Right lobe of liver (tissue), 6 donors: ENCODE measurements at regions not wholly inside any gene's neighbourhood (a gene's known extent, or its start where the extent isn't known, plus 50 kb on each side); places are given as distances from the start of the nearest gene placed in this dataset.

Experiments used
- ATAC-seq, 4 donors: fragments of 200-7000 bp; cut with Tn5 transposase; one replicate each; pipeline ENCODE4 v1.9.1; 2020; ENCODE audit warnings: mild to moderate bottlenecking in 4 of 4, moderate library complexity in 4 of 4
- DNase-seq, 3 donors: peaks; one replicate each; pipeline ENCODE4 v3.0.0-alpha.2; 2020
- H3K27ac ChIP-seq, 3 donors: fragments of 200-600 bp; one replicate each; pipeline ENCODE4 v1.8.0; 2022
- H3K27me3 ChIP-seq, 2 donors: fragments of 200-600 bp; one replicate each; pipeline ENCODE4 v1.8.0; 2022
- H3K36me3 ChIP-seq, 4 donors: fragments of 200-600 bp; sonication (generic) in 1 of 4; one replicate each; pipeline versions ENCODE4 v1.5.1 to v1.8.0; 2017 to 2022; ENCODE audit warnings: control low read depth in 1 of 4
- H3K4me1 ChIP-seq, 4 donors: fragments of 200-600 bp; sonication (generic) in 1 of 4; one replicate each; pipeline versions ENCODE4 v1.5.1 to v1.8.0; 2017 to 2022; ENCODE audit warnings: control low read depth in 1 of 4
- H3K4me3 ChIP-seq, 3 donors: fragments of 200-600 bp; one replicate each; pipeline ENCODE4 v1.8.0; 2022
- H3K9me3 ChIP-seq, 4 donors: fragments of 200-600 bp; sonication (generic) in 1 of 4; one replicate each; pipeline versions ENCODE4 v1.5.1 to v1.8.0; 2017 to 2022; ENCODE audit warnings: control low read depth in 1 of 4
- CTCF ChIP-seq, 4 donors: fragments of 200-600 bp in 3 of 4; fragments of 450-650 bp in 1 of 4; IDR thresholded peaks; one replicate each; pipeline versions ENCODE4 v1.5.1 to v1.8.0; 2016 to 2022; ENCODE audit warnings: antibody characterized with exemption in 4 of 4, mild to moderate bottlenecking in 2 of 4
- POLR2A ChIP-seq: fragments of 450-650 bp; IDR thresholded peaks from one replicate; pipeline ENCODE4 v1.6.1; 2017; ENCODE audit warnings: antibody characterized with exemption, mild to moderate bottlenecking
- WGBS: methylation state at CpG from one replicate; pipeline ENCODE4 v1.1.6; 2018; ENCODE audit warnings: low coverage, low lambda C conversion rate; ENCODE audit not compliant: insufficient coverage; ENCODE audit errors: missing lambda C conversion rate; 5-methylcytosine and 5-hydroxymethylcytosine counted together
- intact Hi-C, 2 donors: fragments of 100-400 bp; cut with DNase I; formaldehyde crosslinking; loops; one replicate each; pipeline versions ENCODE4 v1.11.2 to v1.14.1; 2022
- donor health status: DM: no; HTN: yes; CAD: no.
- donor health status: DM: no; HTN: no; CAD: no.
- donor health status: DM: no; HTN: no; CAD: no.
- donor health status: DM: no; HTN: yes; CAD: no.
- donor health status: DM: no; HTN: yes; CAD: no.

- H3K27ac ChIP-seq, result no peak overlapping the region
- H3K4me3 ChIP-seq, result no peak overlapping the region
- H3K9me3 ChIP-seq, result no peaks in the 10 kb centered on the region
- no peak for TF ChIP-seq CTCF (IDR thresholded peaks at IDR 0.05)
- no peak for TF ChIP-seq POLR2A
- no peaks in the 10 kb centered on the region for H3K4me1 ChIP-seq
- no peaks in the 10 kb centered on the region for H3K27me3 ChIP-seq
- WGBS, result 86% methylated on average over 1 of the region's 3 CpGs
- ATAC-seq (no peak), DNase-seq (no peak)
- H3K36me3 ChIP-seq, result no peaks in the 10 kb centered on the region
- intact Hi-C loops, result no loop called here
These were observed 59.8 kb upstream of the ARHGEF3 start for GRCh38 chr3:56861511-56861910.

GRCh38 chr3:56860939-56861338, 59.2 kb upstream of the ARHGEF3 start:
- 80% methylated on average over 2 of the region's 3 CpGs for WGBS
- H3K36me3 ChIP-seq, result no peaks in the 10 kb centered on the region

GRCh38 chr3:56860351-56860750, 58.6 kb upstream of the ARHGEF3 start:
- Histone ChIP-seq H3K4me1 (no peaks in the 10 kb centered on the region), H3K4me3 (no peak overlapping the region), H3K36me3 (no peaks in the 10 kb centered on the region), H3K27me3 (no peaks in the 10 kb centered on the region), H3K9me3 (no peaks in the 10 kb centered on the region), H3K27ac (no peak overlapping the region)
- DNase-seq (no peak), ATAC-seq (no peak)
- TF ChIP-seq POLR2A (no peak), CTCF (IDR thresholded peaks at IDR 0.05) (no peak)
- intact Hi-C loops, result no loop called here

More at GRCh38 chr3:56860939-56861338, 59.2 kb upstream of the ARHGEF3 start:
- Histone ChIP-seq H3K9me3 (no peaks in the 10 kb centered on the region), H3K27me3 (no peaks in the 10 kb centered on the region), H3K4me1 (no peaks in the 10 kb centered on the region), H3K27ac (no peak overlapping the region), H3K4me3 (no peak overlapping the region)
- no peak for ATAC-seq
- TF ChIP-seq POLR2A (no peak), CTCF (IDR thresholded peaks at IDR 0.05) (no peak)
- intact Hi-C loops, result no loop called here
- no peak for DNase-seq

GRCh38 chr3:56858331-56858730, 56.6 kb upstream of the ARHGEF3 start:
- 54% methylated on average over 1 of the region's 1 CpG for WGBS
- Histone ChIP-seq H3K9me3 (no peaks in the 10 kb centered on the region), H3K27me3 (no peaks in the 10 kb centered on the region), H3K4me1 (no peaks in the 10 kb centered on the region), H3K4me3 (no peak overlapping the region), H3K27ac (no peak overlapping the region), H3K36me3 (no peaks in the 10 kb centered on the region)
- ATAC-seq (no peak), DNase-seq (no peak)
- intact Hi-C loops, result no loop called here
- TF ChIP-seq CTCF (IDR thresholded peaks at IDR 0.05), result no peak
- no peak for TF ChIP-seq POLR2A

- Histone ChIP-seq H3K9me3 (no peaks in the 10 kb centered on the region), H3K27me3 (no peaks in the 10 kb centered on the region), H3K36me3 (no peaks in the 10 kb centered on the region), H3K4me1 (no peaks in the 10 kb centered on the region), H3K4me3 (no peak overlapping the region), H3K27ac (no peak overlapping the region)
- 72% methylated on average over 4 of the region's 4 CpGs for WGBS
- TF ChIP-seq POLR2A, result no peak
- TF ChIP-seq CTCF (IDR thresholded peaks at IDR 0.05), result no peak
- ATAC-seq, result no peak
- DNase-seq, result no peak
- intact Hi-C loops, result no loop called here
These were observed 55.4 kb upstream of the ARHGEF3 start for GRCh38 chr3:56857178-56857577.
